Glutamatergic neuron (in vitro differentiated cells): ENCODE measurements at regions not wholly inside any gene's neighbourhood (a gene's known extent, or its start where the extent isn't known, plus 50 kb on each side); places are given as distances from the start of the nearest gene placed in this dataset.

ENCODE experiments used
- DNase-seq: peaks from one replicate; pipeline ENCODE4 v3.0.0; 2022
- H3K27ac Mint-ChIP-seq: one replicate; pipeline ENCODE4 v1.8.0; 2020; ENCODE audit warnings: mild to moderate bottlenecking, mixed read lengths, inconsistent platforms; ENCODE audit not compliant: unreplicated experiment
- H3K27me3 Mint-ChIP-seq: one replicate; pipeline ENCODE4 v1.8.0; 2020; ENCODE audit warnings: mild to moderate bottlenecking, moderate library complexity, mixed read lengths, inconsistent platforms; ENCODE audit not compliant: unreplicated experiment
- H3K36me3 Mint-ChIP-seq: one replicate; pipeline ENCODE4 v1.8.0; 2020; ENCODE audit warnings: mild to moderate bottlenecking, mixed read lengths, inconsistent platforms; ENCODE audit not compliant: unreplicated experiment
- H3K4me1 Mint-ChIP-seq: one replicate; pipeline ENCODE4 v1.8.0; 2020; ENCODE audit warnings: mild to moderate bottlenecking, low read depth, mixed read lengths, inconsistent platforms; ENCODE audit not compliant: unreplicated experiment
- H3K4me3 Mint-ChIP-seq: one replicate; pipeline ENCODE4 v1.8.0; 2020; ENCODE audit warnings: mild to moderate bottlenecking, mixed read lengths, inconsistent platforms; ENCODE audit not compliant: unreplicated experiment
- H3K9me3 Mint-ChIP-seq: one replicate; pipeline ENCODE4 v1.8.0; 2020; ENCODE audit warnings: mild to moderate bottlenecking, moderate library complexity, mixed read lengths, inconsistent platforms; ENCODE audit not compliant: unreplicated experiment
- CTCF ChIP-seq: fragments of 200-600 bp; sonication (generic); IDR thresholded peaks from one replicate; pipeline ENCODE4 v1.5.0; 2021; ENCODE audit not compliant: partially characterized antibody, unreplicated experiment

GRCh38 chr11:119521551-119521950, 98.6 kb upstream of the THY1 start:
- Mint-ChIP-seq H3K36me3 (no peaks in the 10 kb centered on the region), H3K27ac (no peak overlapping the region), H3K4me1 (peaks cover 3% of the 10 kb centered on the region), H3K27me3 (peaks cover 8% of the 10 kb centered on the region), H3K4me3 (no peak overlapping the region), H3K9me3 (peaks cover 4% of the 10 kb centered on the region)
- no peak for DNase-seq
- no peak for TF ChIP-seq CTCF

- DNase-seq, result no peak
- H3K9me3 Mint-ChIP-seq, result peaks cover 4% of the 10 kb centered on the region
- no peak for TF ChIP-seq CTCF
- peaks cover 8% of the 10 kb centered on the region for H3K27me3 Mint-ChIP-seq
- H3K4me1 Mint-ChIP-seq, result peaks cover 3% of the 10 kb centered on the region
- no peak overlapping the region for H3K27ac Mint-ChIP-seq
- no peak overlapping the region for H3K4me3 Mint-ChIP-seq
- no peaks in the 10 kb centered on the region for H3K36me3 Mint-ChIP-seq
Observed at GRCh38 chr11:119520966-119521365, 98.0 kb upstream of the THY1 start.

- Mint-ChIP-seq H3K4me1 (peaks cover 3% of the 10 kb centered on the region), H3K36me3 (no peaks in the 10 kb centered on the region), H3K4me3 (no peak overlapping the region), H3K27me3 (peaks cover 8% of the 10 kb centered on the region), H3K27ac (no peak overlapping the region), H3K9me3 (peaks cover 4% of the 10 kb centered on the region)
- no peak for DNase-seq
- no peak for TF ChIP-seq CTCF
Observed at GRCh38 chr11:119520400-119520799, 97.4 kb upstream of the THY1 start.

DNA sequence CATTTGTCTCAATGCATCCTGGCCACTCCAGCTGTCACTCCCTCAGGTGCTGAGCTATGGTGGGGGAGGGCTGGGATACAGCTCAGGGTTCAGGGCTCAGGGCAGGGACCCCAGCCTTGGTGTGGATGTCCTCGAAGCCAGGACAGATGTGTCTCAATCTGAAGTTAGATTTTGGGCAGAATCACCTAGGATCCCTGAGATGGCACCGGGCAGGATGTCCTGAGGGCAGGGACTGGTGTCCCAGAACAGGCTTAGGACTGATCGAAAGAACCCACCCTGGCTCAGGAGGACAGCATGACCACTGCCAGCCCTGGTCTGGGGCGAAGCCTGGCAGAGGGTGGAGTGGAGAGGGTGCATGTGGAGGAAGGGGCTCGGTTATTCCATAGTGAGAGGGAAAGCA, 96.8 kb upstream of the THY1 start:
- H3K9me3 Mint-ChIP-seq, result peaks cover 8% of the 10 kb centered on the region
- H3K36me3 Mint-ChIP-seq, result no peaks in the 10 kb centered on the region
- TF ChIP-seq CTCF, result no peak
- H3K27ac Mint-ChIP-seq, result no peak overlapping the region
- H3K4me3 Mint-ChIP-seq, result no peak overlapping the region
- H3K4me1 Mint-ChIP-seq, result peaks cover 3% of the 10 kb centered on the region
- H3K27me3 Mint-ChIP-seq, result peaks cover 8% of the 10 kb centered on the region
- DNase-seq, result no peak

GRCh38 chr11:119518746-119519730, 96.1 kb upstream of the THY1 start:
- peaks cover 4% of the 10 kb centered on the region for H3K27me3 Mint-ChIP-seq
- DNase-seq, result no peak
- H3K27ac Mint-ChIP-seq, result no peak overlapping the region
- H3K4me1 Mint-ChIP-seq, result peaks cover 3% of the 10 kb centered on the region
- H3K9me3 Mint-ChIP-seq, result peaks cover 8% of the 10 kb centered on the region
- TF ChIP-seq CTCF, result no peak
- no peak overlapping the region for H3K4me3 Mint-ChIP-seq
- H3K36me3 Mint-ChIP-seq, result no peaks in the 10 kb centered on the region
